Keratinocyte (primary cell): ENCODE measurements at regions not wholly inside any gene's neighbourhood (a gene's known extent, or its start where the extent isn't known, plus 50 kb on each side); places are given as distances from the start of the nearest gene placed in this dataset.

Experiments used
- DNase-seq: peaks from one replicate; pipeline ENCODE4 v3.0.0-alpha.2; 2011; ENCODE audit warnings: low read depth, missing footprints, low spot score
- FAIRE-seq: peaks from 2 replicates; lab custom pipeline; 2011; peaks lifted over from hg19 to GRCh38; lab: Jason Lieb, UNC
- H2AFZ ChIP-seq: 2 replicates; pipeline ENCODE4 v1.6.0; 2012; ENCODE audit warnings: low read length, control low read depth, inconsistent platforms; ENCODE audit not compliant: control insufficient read depth
- H3K27ac ChIP-seq: 2 replicates; pipeline ENCODE4 v1.5.1; 2011; ENCODE audit warnings: low read length; ENCODE audit not compliant: control insufficient read depth, insufficient read depth
- H3K27me3 ChIP-seq: 3 replicates; pipeline ENCODE4 v1.6.0; 2011; ENCODE audit warnings: low read length; ENCODE audit not compliant: control insufficient read depth, insufficient read depth; ENCODE audit errors: extremely low read depth
- H3K36me3 ChIP-seq, 2 experiments: 2 replicates in 1 of 2; 3 replicates in 1 of 2; pipeline ENCODE4 v1.5.1; 2011; ENCODE audit warnings: low read length in 2 of 2, mild to moderate bottlenecking in 1 of 2; ENCODE audit not compliant: control insufficient read depth in 2 of 2, insufficient read depth in 2 of 2; ENCODE audit errors: extremely low read depth in 1 of 2
- H3K4me1 ChIP-seq: 3 replicates; pipeline ENCODE4 v1.5.1; 2011; ENCODE audit warnings: low read length; ENCODE audit not compliant: control insufficient read depth, insufficient read depth; ENCODE audit errors: extremely low read depth
- H3K4me2 ChIP-seq: 3 replicates; pipeline ENCODE4 v1.6.0; 2011; ENCODE audit warnings: low read depth, low read length; ENCODE audit not compliant: control insufficient read depth, insufficient read depth; ENCODE audit errors: extremely low read depth
- H3K4me3 ChIP-seq, 3 experiments: fragments of 200-600 bp in 1 of 3; sonication (generic) in 1 of 3; 2 replicates in 2 of 3; 3 replicates in 1 of 3; pipeline ENCODE4 v1.5.1; 2011 to 2016; ENCODE audit warnings: low read length in 3 of 3, mild to moderate bottlenecking in 3 of 3, control low read depth in 2 of 3, inconsistent platforms in 1 of 3, low read depth in 1 of 3, mixed read lengths in 1 of 3, mixed run types in 1 of 3, moderate library complexity in 1 of 3; ENCODE audit not compliant: control insufficient read depth in 2 of 3, insufficient read depth in 2 of 3; ENCODE audit errors: extremely low read depth in 1 of 3
- H3K79me2 ChIP-seq: 2 replicates; pipeline ENCODE4 v1.6.0; 2012; ENCODE audit warnings: low read length; ENCODE audit not compliant: control insufficient read depth, insufficient read depth
- H3K9ac ChIP-seq: 3 replicates; pipeline ENCODE4 v1.6.0; 2011; ENCODE audit warnings: low read length; ENCODE audit not compliant: control insufficient read depth, insufficient read depth; ENCODE audit errors: extremely low read depth
- H3K9me1 ChIP-seq: 3 replicates; pipeline ENCODE4 v1.6.0; 2011; ENCODE audit warnings: low read length; ENCODE audit not compliant: control insufficient read depth, insufficient read depth; ENCODE audit errors: extremely low read depth
- H3K9me3 ChIP-seq: 2 replicates; pipeline ENCODE4 v1.5.1; 2012; ENCODE audit warnings: low read depth, low read length; ENCODE audit not compliant: control insufficient read depth
- H4K20me1 ChIP-seq: 3 replicates; pipeline ENCODE4 v1.6.0; 2011; ENCODE audit warnings: low read length; ENCODE audit not compliant: control insufficient read depth, insufficient read depth; ENCODE audit errors: extremely low read depth
- CTCF ChIP-seq, 3 experiments: IDR thresholded peaks in 1 of 3; conservative IDR thresholded peaks in 1 of 3; optimal IDR thresholded peaks in 1 of 3; 2 replicates in 2 of 3; 3 replicates in 1 of 3; pipeline versions ENCODE3 to v1.5.1; 2011; ENCODE audit warnings: low read length in 3 of 3, mild to moderate bottlenecking in 3 of 3, moderate library complexity in 2 of 3, control low read depth in 1 of 3, inconsistent platforms in 1 of 3; ENCODE audit not compliant: insufficient read depth in 2 of 3; ENCODE audit errors: extremely low read depth in 1 of 3
- dilution Hi-C: fragments of 300-500 bp; cut with MboI; formaldehyde crosslinking; loops from one replicate; pipeline ENCODE4 v1.7.0; 2020; ENCODE audit warnings: low sequenced_read_pairs; ENCODE audit not compliant: extremely low pct_ligation_motif_present

DNA sequence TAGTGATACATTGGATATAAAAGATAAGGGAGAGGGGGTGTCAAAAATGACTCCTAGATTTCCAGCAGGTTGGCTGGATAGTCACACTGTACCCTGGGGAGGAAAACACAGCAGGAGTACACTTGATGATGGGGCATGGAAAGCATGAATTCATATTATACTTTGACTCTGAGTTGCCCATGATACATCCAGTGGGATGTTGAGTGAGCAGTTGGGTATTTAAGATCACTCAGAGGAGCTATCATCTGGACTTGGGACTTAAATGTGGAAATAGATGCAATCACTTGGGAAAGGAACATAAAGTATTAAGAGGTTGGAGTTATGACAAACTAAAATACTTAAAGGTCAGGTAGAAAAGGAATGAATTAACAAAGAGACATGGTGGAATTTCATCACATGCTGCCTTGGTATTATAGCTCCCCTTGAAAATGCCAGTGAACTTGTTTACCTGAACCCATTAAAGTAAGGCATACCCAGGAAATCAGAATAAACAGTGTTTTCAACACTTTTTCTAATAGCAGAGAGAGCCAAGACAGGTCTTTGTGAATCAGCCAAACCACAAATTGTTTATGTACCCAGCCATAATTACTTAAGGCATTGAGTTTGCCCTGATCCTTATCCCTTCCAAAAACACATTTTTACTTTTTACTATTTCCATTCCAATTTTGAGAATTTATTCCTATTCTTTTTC lies 49.9 kb upstream of the ABI3BP start:
- Histone ChIP-seq H3K4me2 (no peak overlapping the region), H3K4me1 (peaks cover 28% of the 10 kb centered on the region), H3K79me2 (no peaks in the 10 kb centered on the region), H3K27ac (no peak overlapping the region), H4K20me1 (no peaks in the 10 kb centered on the region), H2AFZ (no peak overlapping the region), H3K9me3 (no peaks in the 10 kb centered on the region), H3K36me3 (no peaks in the 10 kb centered on the region), H3K9me1 (no peaks in the 10 kb centered on the region), H3K27me3 (no peaks in the 10 kb centered on the region), H3K9ac (no peak overlapping the region), H3K4me3 (no peak overlapping the region)
- no peak for TF ChIP-seq CTCF (optimal IDR thresholded peaks at IDR 0.05 in 1 of 3, IDR thresholded peaks at IDR 0.05 in 1 of 3, conservative IDR thresholded peaks at IDR 0.05 in 1 of 3; ENCODE audit: extremely low read depth in 1 of 3, insufficient read depth in 2 of 3, low read length in 3 of 3)
- dilution Hi-C loops: no loop called here
- DNase-seq (no peak), FAIRE-seq (no peak)
